Cardiac fibroblast (primary cell): ENCODE measurements at regions not wholly inside any gene's neighbourhood (a gene's known extent, or its start where the extent isn't known, plus 50 kb on each side); places are given as distances from the start of the nearest gene placed in this dataset.

ENCODE experiments used
- DNase-seq, 2 donors: peaks; one replicate each; pipeline versions ENCODE4 v3.0.0 to v3.0.0-alpha.2; 2010; ENCODE audit warnings: low read depth in 2 of 2
- H3K4me3 ChIP-seq, 2 donors: replicated peaks in 1 of 2; 1 replicate in 1 of 2; 2 replicates in 1 of 2; pipeline ENCODE4 v1.5.1; 2011; ENCODE audit warnings: low read depth in 2 of 2, low read length in 2 of 2, mild to moderate bottlenecking in 2 of 2, moderate library complexity in 1 of 2
- TF ChIP-seq, protein P1 (sequence below): IDR thresholded peaks from one replicate; pipeline ENCODE4 v1.5.1; 2011; ENCODE audit warnings: low read depth, mild to moderate bottlenecking, low read length, inconsistent platforms

DNA sequence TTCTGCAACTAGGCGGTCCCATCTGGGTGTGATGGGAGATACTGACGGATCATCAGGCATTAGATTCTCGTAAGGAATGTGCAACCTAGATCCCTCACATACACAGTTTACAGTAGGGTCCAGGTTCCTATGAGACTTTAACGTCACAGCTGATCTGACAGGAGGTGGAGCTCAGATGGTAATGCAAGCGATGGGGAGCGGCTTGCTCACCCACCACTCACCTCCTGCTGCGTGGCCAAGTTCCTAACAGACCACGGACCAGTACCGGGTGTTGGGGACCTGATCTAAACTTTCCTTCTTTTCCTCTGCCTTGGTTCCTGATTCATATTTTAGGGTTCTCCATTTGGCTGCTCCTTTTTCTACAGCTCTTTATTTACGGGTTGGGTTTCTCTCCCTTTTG, 479.8 kb downstream of the BCAT1 start:
- DNase-seq, result no peak
- TF ChIP-seq, protein P1, sequence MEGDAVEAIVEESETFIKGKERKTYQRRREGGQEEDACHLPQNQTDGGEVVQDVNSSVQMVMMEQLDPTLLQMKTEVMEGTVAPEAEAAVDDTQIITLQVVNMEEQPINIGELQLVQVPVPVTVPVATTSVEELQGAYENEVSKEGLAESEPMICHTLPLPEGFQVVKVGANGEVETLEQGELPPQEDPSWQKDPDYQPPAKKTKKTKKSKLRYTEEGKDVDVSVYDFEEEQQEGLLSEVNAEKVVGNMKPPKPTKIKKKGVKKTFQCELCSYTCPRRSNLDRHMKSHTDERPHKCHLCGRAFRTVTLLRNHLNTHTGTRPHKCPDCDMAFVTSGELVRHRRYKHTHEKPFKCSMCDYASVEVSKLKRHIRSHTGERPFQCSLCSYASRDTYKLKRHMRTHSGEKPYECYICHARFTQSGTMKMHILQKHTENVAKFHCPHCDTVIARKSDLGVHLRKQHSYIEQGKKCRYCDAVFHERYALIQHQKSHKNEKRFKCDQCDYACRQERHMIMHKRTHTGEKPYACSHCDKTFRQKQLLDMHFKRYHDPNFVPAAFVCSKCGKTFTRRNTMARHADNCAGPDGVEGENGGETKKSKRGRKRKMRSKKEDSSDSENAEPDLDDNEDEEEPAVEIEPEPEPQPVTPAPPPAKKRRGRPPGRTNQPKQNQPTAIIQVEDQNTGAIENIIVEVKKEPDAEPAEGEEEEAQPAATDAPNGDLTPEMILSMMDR, result no peak
- H3K4me3 ChIP-seq, result no peak overlapping the region

DNA sequence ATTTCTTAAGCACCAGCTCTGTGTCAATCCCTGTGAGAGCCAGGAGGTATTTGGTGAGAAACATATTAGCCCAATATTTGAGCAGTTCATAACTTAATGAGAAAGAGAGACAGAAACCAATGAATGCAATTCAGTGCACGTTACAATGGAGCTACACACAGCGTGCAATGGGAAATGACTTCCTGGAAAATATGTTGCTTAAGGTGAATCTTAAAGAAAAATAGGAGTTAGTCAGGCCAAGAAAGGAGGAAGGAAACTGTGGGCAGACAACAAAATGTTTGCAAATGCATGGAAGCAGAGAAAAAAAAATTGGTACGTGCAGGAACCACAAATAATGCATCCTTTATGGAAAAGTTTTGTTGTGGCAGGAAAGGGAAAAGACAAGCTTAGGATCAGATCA, 481.7 kb downstream of the BCAT1 start:
- H3K4me3 ChIP-seq, result no peak overlapping the region
- TF ChIP-seq, protein P1, result no peak

DNA sequence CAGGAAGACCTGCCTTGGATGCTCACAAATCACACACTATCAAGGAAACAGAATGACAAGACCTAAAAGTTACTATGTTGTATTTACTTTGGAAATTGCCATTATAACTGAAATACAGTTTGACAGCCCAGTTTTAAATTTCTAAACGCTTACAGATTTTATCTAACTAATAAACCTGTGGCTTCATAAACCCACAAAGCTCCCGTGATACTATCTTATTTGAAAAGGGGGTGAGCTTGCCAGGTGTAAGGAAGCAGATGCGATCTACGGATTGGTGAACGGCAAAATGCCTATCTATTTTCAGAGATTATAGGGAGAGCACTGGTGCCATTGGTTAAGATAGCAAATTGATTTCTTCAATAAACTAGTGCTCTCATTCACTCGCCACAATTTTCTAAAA, 485.5 kb downstream of the BCAT1 start:
- TF ChIP-seq, protein P1, result no peak
- H3K4me3 ChIP-seq, result no peak overlapping the region
- no peak for DNase-seq

More for the DNA sequence above, 481.7 kb downstream of the BCAT1 start:
- DNase-seq, result no peak

DNA sequence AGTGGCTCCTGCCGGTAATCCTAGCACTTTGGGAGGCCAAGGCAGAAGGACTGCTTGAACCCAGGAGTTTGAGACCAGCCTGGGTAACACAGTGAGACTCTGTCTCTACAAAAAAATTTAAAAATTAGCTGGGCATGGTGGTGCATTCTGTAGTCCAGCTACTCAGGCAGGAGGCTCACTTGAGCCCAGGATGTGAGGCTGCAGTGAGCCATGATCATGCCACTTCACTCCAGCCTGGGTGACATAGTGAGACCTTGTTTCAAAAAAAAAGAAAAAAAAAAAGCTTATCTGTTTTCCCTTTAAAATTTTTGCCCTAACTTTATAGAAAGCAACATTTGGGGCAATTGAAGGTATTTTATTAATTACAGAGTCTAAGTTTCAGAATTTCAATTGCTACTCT, 486.0 kb downstream of the BCAT1 start:
- DNase-seq, result no peak
- H3K4me3 ChIP-seq, result no peak overlapping the region
- TF ChIP-seq, protein P1, result no peak

DNA sequence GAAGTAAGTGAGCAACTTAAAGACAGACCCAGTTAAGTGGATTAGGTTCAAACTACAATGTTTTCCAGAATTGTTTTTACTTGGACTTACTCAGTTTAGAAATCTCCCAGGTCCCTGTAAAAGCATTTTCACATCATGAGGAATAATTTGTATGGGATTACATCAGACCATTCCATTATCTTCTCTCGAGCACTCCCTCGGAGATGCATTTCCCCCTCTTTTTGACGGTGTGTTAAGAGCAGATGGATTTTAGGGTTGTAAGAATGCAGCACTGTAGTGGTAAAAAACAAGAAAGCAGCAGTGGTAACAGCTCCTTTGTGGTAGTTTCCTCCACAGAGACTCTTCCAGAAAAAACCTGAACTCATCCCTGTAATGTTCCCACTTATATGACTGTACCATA, 488.4 kb downstream of the BCAT1 start:
- DNase-seq, result no peak

GRCh38 chr12:24460099-24460498, 488.8 kb downstream of the BCAT1 start:
- DNase-seq, result no peak
- TF ChIP-seq, protein P1, result no peak
- no peak overlapping the region for H3K4me3 ChIP-seq

More for the DNA sequence above, 488.4 kb downstream of the BCAT1 start:
- no peak overlapping the region for H3K4me3 ChIP-seq
- TF ChIP-seq, protein P1, result no peak

- no peak for DNase-seq
- TF ChIP-seq, protein P1, result no peak
- H3K4me3 ChIP-seq, result no peak overlapping the region
Observed at GRCh38 chr12:24455811-24456210, 493.1 kb downstream of the BCAT1 start.
